Calu3 (cell line): ENCODE measurements at regions not wholly inside any gene's neighbourhood (a gene's known extent, or its start where the extent isn't known, plus 50 kb on each side); places are given as distances from the start of the nearest gene placed in this dataset.
"Not testable (repeated sequence)": the region's sequence is repeated elsewhere in the genome, so short reads cannot be mapped to it uniquely, and the experiment has no call there.

Experiments used
- BruUV-seq: library from RNA; stranded (reverse); fragments of 400-500 nt; replicated peaks from 2 replicates; lab custom pipeline; 2021; lab: Mats Ljungman, UMichigan
- CTCF ChIA-PET: fragments of 300-600 bp; sonication (Branson Sonifier 250); formaldehyde crosslinking; loops from one replicate; lab custom pipeline; 2022; ENCODE audit warnings: antibody characterized with exemption; lab: Charles Lee
- DNase-seq: peaks from one replicate; pipeline ENCODE4 v3.0.0; 2022
- H3K27ac Mint-ChIP-seq: one replicate; pipeline ENCODE4 v1.8.0; 2022; ENCODE audit warnings: mixed read lengths; ENCODE audit not compliant: unreplicated experiment
- H3K27me3 Mint-ChIP-seq: one replicate; pipeline ENCODE4 v1.8.0; 2022; ENCODE audit warnings: mixed read lengths; ENCODE audit not compliant: unreplicated experiment
- H3K36me3 Mint-ChIP-seq: one replicate; pipeline ENCODE4 v1.8.0; 2022; ENCODE audit warnings: mild to moderate bottlenecking, moderate library complexity, mixed read lengths; ENCODE audit not compliant: insufficient read depth, unreplicated experiment
- H3K4me1 Mint-ChIP-seq: one replicate; pipeline ENCODE4 v1.8.0; 2022; ENCODE audit warnings: mild to moderate bottlenecking, low read depth, mixed read lengths; ENCODE audit not compliant: unreplicated experiment
- H3K4me3 Mint-ChIP-seq: one replicate; pipeline ENCODE4 v1.8.0; 2022; ENCODE audit warnings: mild to moderate bottlenecking, low read depth, moderate library complexity, mixed read lengths; ENCODE audit not compliant: unreplicated experiment
- H3K9me3 Mint-ChIP-seq: one replicate; pipeline ENCODE4 v1.8.0; 2022; ENCODE audit warnings: low read depth, mixed read lengths; ENCODE audit not compliant: unreplicated experiment
- intact Hi-C: fragments of 100-400 bp; cut with micrococcal nuclease; formaldehyde crosslinking; loops from one replicate; pipeline ENCODE4 v1.10.0; 2022; ENCODE audit not compliant: unreplicated experiment
- TF ChIP-seq, protein P1 (sequence below): fragments of 200-600 bp; IDR thresholded peaks from one replicate; pipeline ENCODE4 v1.8.0; 2022; ENCODE audit warnings: antibody characterized with exemption; ENCODE audit not compliant: unreplicated experiment

DNA sequence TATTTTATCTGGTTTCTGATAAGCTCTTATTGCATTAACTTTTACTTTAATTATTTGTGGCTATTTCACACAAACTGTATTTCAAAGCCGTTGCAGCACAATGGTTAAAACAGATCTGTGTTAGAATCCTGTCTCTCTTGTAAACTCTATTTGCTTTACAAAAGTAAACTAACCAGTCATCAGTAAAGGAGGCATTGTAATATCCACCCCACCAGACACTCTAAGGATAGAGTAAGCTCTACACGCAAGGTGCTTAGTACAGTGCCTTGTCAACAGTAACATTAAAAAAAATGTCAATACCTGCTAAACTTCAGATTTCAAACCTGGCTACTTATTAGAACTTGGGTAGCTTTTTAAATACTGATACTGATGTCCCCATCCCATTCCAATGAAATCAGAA is 228.4 kb downstream of the RCHY1 start:
- intact Hi-C loops: loop anchor here (10.0 kb wide), 1 partner anchor 961 kb away; no protein-coding TSS in a partner anchor
- H3K4me1 Mint-ChIP-seq: no peaks in the 10 kb centered on the region
- H3K36me3 Mint-ChIP-seq: no peaks in the 10 kb centered on the region
- CTCF ChIA-PET: no interaction called here
- H3K4me3 Mint-ChIP-seq: no peak overlapping the region
- H3K27me3 Mint-ChIP-seq: no peaks in the 10 kb centered on the region
- TF ChIP-seq, protein P1, sequence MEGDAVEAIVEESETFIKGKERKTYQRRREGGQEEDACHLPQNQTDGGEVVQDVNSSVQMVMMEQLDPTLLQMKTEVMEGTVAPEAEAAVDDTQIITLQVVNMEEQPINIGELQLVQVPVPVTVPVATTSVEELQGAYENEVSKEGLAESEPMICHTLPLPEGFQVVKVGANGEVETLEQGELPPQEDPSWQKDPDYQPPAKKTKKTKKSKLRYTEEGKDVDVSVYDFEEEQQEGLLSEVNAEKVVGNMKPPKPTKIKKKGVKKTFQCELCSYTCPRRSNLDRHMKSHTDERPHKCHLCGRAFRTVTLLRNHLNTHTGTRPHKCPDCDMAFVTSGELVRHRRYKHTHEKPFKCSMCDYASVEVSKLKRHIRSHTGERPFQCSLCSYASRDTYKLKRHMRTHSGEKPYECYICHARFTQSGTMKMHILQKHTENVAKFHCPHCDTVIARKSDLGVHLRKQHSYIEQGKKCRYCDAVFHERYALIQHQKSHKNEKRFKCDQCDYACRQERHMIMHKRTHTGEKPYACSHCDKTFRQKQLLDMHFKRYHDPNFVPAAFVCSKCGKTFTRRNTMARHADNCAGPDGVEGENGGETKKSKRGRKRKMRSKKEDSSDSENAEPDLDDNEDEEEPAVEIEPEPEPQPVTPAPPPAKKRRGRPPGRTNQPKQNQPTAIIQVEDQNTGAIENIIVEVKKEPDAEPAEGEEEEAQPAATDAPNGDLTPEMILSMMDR: no peak
- no peak for DNase-seq
- BruUV-seq: no TSS peak
- H3K9me3 Mint-ChIP-seq: no peaks in the 10 kb centered on the region
- H3K27ac Mint-ChIP-seq: no peak overlapping the region

- DNase-seq: no peak
- H3K36me3 Mint-ChIP-seq: no peaks in the 10 kb centered on the region
- H3K9me3 Mint-ChIP-seq: no peaks in the 10 kb centered on the region
- intact Hi-C loops: loop anchor here (10.0 kb wide), 1 partner anchor 960 kb away; no protein-coding TSS in a partner anchor
- no peak overlapping the region for H3K27ac Mint-ChIP-seq
- CTCF ChIA-PET: no interaction called here
- BruUV-seq: no TSS peak
- TF ChIP-seq, protein P1: no peak
- H3K4me3 Mint-ChIP-seq: no peak overlapping the region
- H3K4me1 Mint-ChIP-seq: no peaks in the 10 kb centered on the region
- H3K27me3 Mint-ChIP-seq: no peaks in the 10 kb centered on the region
These were observed 229.4 kb downstream of the RCHY1 start for GRCh38 chr4:75284831-75285230.

- BruUV-seq, DNase-seq, H3K4me3 Mint-ChIP-seq, CTCF ChIA-PET, H3K9me3 Mint-ChIP-seq, H3K27ac Mint-ChIP-seq, H3K4me1 Mint-ChIP-seq, H3K36me3 Mint-ChIP-seq: not testable (repeated sequence)
- H3K27me3 Mint-ChIP-seq: peaks cover 34% of the 10 kb centered on the region
- intact Hi-C loops: loop anchor here (10.0 kb wide), 1 partner anchor 956 kb away; no protein-coding TSS in a partner anchor
These were observed 233.7 kb downstream of the RCHY1 start for GRCh38 chr4:75280461-75280860.

- no TSS peak for BruUV-seq
- peaks cover 24% of the 10 kb centered on the region for H3K27me3 Mint-ChIP-seq
- DNase-seq: no peak
- TF ChIP-seq, protein P1: no peak
- CTCF ChIA-PET: no interaction called here
- H3K4me3 Mint-ChIP-seq: no peak overlapping the region
- H3K9me3 Mint-ChIP-seq: no peaks in the 10 kb centered on the region
- no peak overlapping the region for H3K27ac Mint-ChIP-seq
- no peaks in the 10 kb centered on the region for H3K36me3 Mint-ChIP-seq
- no peaks in the 10 kb centered on the region for H3K4me1 Mint-ChIP-seq
- intact Hi-C loops: no loop called here
These were observed 254.9 kb downstream of the RCHY1 start for GRCh38 chr4:75259306-75259705.

GRCh38 chr4:75255261-75255660 is 258.9 kb downstream of the RCHY1 start:
- Mint-ChIP-seq H3K9me3 (peaks cover 3% of the 10 kb centered on the region), H3K27me3 (peaks cover 16% of the 10 kb centered on the region)
- BruUV-seq: no TSS peak

More at GRCh38 chr4:75255261-75255660, 258.9 kb downstream of the RCHY1 start:
- DNase-seq: no peak
- Mint-ChIP-seq H3K27ac (no peak overlapping the region), H3K36me3 (no peaks in the 10 kb centered on the region), H3K4me1 (no peaks in the 10 kb centered on the region), H3K4me3 (no peak overlapping the region)
- CTCF ChIA-PET: no interaction called here
- intact Hi-C loops: no loop called here
- TF ChIP-seq, protein P1: no peak
